ENCODE measurements at regions not wholly inside any gene's neighbourhood (a gene's known extent, or its start where the extent isn't known, plus 50 kb on each side); places are given as distances from the start of the nearest gene placed in this dataset.

DNA sequence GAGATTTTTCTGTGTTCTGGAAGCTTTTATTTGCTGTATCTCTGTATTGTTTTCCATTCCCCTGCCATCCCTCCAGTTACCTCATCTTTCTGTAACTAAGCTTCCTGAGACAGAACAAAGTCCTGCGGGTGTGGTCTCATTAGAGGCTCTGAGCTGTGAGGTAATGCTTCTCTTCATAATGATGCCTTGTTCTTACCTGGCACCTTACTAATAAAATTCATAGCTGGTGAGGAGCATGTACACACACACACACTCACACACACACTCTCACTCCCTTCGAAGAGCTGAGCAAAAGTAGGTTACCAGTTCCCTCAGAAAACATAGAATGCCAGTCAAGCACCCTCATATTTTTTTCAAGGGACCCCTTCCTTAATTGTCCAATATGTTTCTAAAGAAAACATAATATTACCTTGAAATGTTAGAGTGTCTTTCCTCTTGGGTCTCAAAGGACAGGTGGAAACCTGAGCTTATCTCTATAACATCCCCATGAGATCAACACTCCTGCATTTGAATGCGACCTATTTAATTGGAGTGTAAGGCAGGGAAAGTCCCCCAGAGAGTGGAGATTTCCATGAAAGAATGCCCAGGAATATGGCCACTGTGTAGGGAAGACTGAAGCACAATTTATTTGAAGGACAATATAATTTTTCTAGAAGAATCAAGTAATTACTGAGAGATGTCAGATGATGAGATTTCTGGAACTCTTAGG is 161.6 kb upstream of the NCK2 start:
- TF ChIP-seq CTCF (conservative IDR thresholded peaks at IDR 0.05; ENCODE audit: low read depth, low read length) (no peak), ELK1 (IDR thresholded peaks at IDR 0.05; ENCODE audit: borderline replicate concordance, low read depth, low read length) (no peak), SMC3 (IDR thresholded peaks at IDR 0.05; ENCODE audit: low read depth, low read length) (no peak), RCOR1 (IDR thresholded peaks at IDR 0.05; ENCODE audit: insufficient replicate concordance, low read length) (no peak), FOS (IDR thresholded peaks at IDR 0.05; ENCODE audit: low read depth, low read length) (no peak), MXI1 (IDR thresholded peaks at IDR 0.05; ENCODE audit: borderline replicate concordance, low read depth, low read length) (no peak), POLR2A (IDR thresholded peaks at IDR 0.05; ENCODE audit: low read depth, low read length) (no peak), NFE2L2 (IDR thresholded peaks at IDR 0.05; ENCODE audit: low read depth, low read length) (no peak), RAD21 (IDR thresholded peaks at IDR 0.05; ENCODE audit: low read length) (no peak), CHD1 (IDR thresholded peaks at IDR 0.05; ENCODE audit: low read depth, low read length) (no peak)
